ENCODE measurements at regions not wholly inside any gene's neighbourhood (a gene's known extent, or its start where the extent isn't known, plus 50 kb on each side); places are given as distances from the start of the nearest gene placed in this dataset.

GRCh38 chr2:180359522-180360282, 352.6 kb upstream of the CWC22 start:
- Histone ChIP-seq H3K27ac (peak overlapping the region; percentile 29), H3K36me3 (no peaks in the 10 kb centered on the region), H3K4me1 (peaks cover 13% of the 10 kb centered on the region), H3K27me3 (no peaks in the 10 kb centered on the region), H3K9me3 (replicated peaks) (peaks cover 6% of the 10 kb centered on the region), H3K4me3 (no peak overlapping the region)
- peak; percentile 86 to 92 for DNase-seq

GRCh38 chr2:180358458-180358857, 351.4 kb upstream of the CWC22 start:
- Histone ChIP-seq H3K36me3 (no peaks in the 10 kb centered on the region), H3K27ac (no peak overlapping the region), H3K27me3 (no peaks in the 10 kb centered on the region), H3K4me1 (peaks cover 15% of the 10 kb centered on the region), H3K4me3 (no peak overlapping the region), H3K9me3 (replicated peaks) (peaks cover 6% of the 10 kb centered on the region)
- DNase-seq: no peak

GRCh38 chr2:180356676-180357075, 349.6 kb upstream of the CWC22 start:
- Histone ChIP-seq H3K4me3 (no peak overlapping the region), H3K27ac (no peak overlapping the region), H3K9me3 (replicated peaks) (peaks cover 6% of the 10 kb centered on the region), H3K27me3 (no peaks in the 10 kb centered on the region), H3K4me1 (peaks cover 15% of the 10 kb centered on the region), H3K36me3 (no peaks in the 10 kb centered on the region)
- no peak for DNase-seq

- DNase-seq: no peak
- H3K36me3 ChIP-seq: no peaks in the 10 kb centered on the region
- no peaks in the 10 kb centered on the region; the same call in 1 of the 2 replicates for H3K9me3 ChIP-seq (replicated peaks)
- H3K27me3 ChIP-seq: no peaks in the 10 kb centered on the region
- H3K27ac ChIP-seq: no peak overlapping the region
- peaks cover 8% of the 10 kb centered on the region; the same call in 1 of the 2 replicates for H3K4me1 ChIP-seq
- H3K4me3 ChIP-seq: no peak overlapping the region
These were observed 345.5 kb upstream of the CWC22 start for GRCh38 chr2:180352620-180353019.

GRCh38 chr2:180349809-180350208, 342.7 kb upstream of the CWC22 start:
- H3K27ac ChIP-seq: no peak overlapping the region
- H3K4me3 ChIP-seq: no peak overlapping the region
- H3K36me3 ChIP-seq: no peaks in the 10 kb centered on the region
- H3K27me3 ChIP-seq: no peaks in the 10 kb centered on the region
- DNase-seq: no peak
- peaks cover 4% of the 10 kb centered on the region; the same call in 1 of the 2 replicates for H3K4me1 ChIP-seq
- H3K9me3 ChIP-seq (replicated peaks): no peaks in the 10 kb centered on the region

- no peak overlapping the region for H3K27ac ChIP-seq
- no peaks in the 10 kb centered on the region for H3K36me3 ChIP-seq
These were observed 336.6 kb upstream of the CWC22 start for GRCh38 chr2:180343528-180344345.

GRCh38 chr2:180337136-180337535, 330.0 kb upstream of the CWC22 start:
- no peak for DNase-seq
- Histone ChIP-seq H3K27ac (no peak overlapping the region), H3K4me1 (no peaks in the 10 kb centered on the region), H3K36me3 (no peaks in the 10 kb centered on the region), H3K4me3 (no peak overlapping the region), H3K27me3 (no peaks in the 10 kb centered on the region), H3K9me3 (replicated peaks) (no peaks in the 10 kb centered on the region; the same call in 1 of the 2 replicates)

More at GRCh38 chr2:180343528-180344345, 336.6 kb upstream of the CWC22 start:
- Histone ChIP-seq H3K9me3 (replicated peaks) (no peaks in the 10 kb centered on the region), H3K4me1 (no peaks in the 10 kb centered on the region), H3K4me3 (no peak overlapping the region), H3K27me3 (no peaks in the 10 kb centered on the region)
- no peak for DNase-seq

GRCh38 chr2:180336550-180336949, 329.5 kb upstream of the CWC22 start:
- no peak for DNase-seq
- no peaks in the 10 kb centered on the region for H3K27me3 ChIP-seq
- no peak overlapping the region for H3K27ac ChIP-seq
- no peaks in the 10 kb centered on the region for H3K4me1 ChIP-seq
- no peaks in the 10 kb centered on the region for H3K36me3 ChIP-seq
- no peak overlapping the region for H3K4me3 ChIP-seq
- no peaks in the 10 kb centered on the region; the same call in 1 of the 2 replicates for H3K9me3 ChIP-seq (replicated peaks)

GRCh38 chr2:180334514-180334913, 327.4 kb upstream of the CWC22 start:
- no peaks in the 10 kb centered on the region for H3K27me3 ChIP-seq
- no peaks in the 10 kb centered on the region for H3K4me1 ChIP-seq
- no peaks in the 10 kb centered on the region; the same call in 1 of the 2 replicates for H3K9me3 ChIP-seq (replicated peaks)
- H3K27ac ChIP-seq: no peak overlapping the region
- H3K4me3 ChIP-seq: no peak overlapping the region
- H3K36me3 ChIP-seq: no peaks in the 10 kb centered on the region
- DNase-seq: no peak

- DNase-seq: no peak
- H3K4me1 ChIP-seq: no peaks in the 10 kb centered on the region
These were observed 321.8 kb upstream of the CWC22 start for GRCh38 chr2:180328795-180329422.

GRCh38 chr2:180327185-180327584, 320.1 kb upstream of the CWC22 start:
- Histone ChIP-seq H3K27ac (no peak overlapping the region), H3K4me3 (no peak overlapping the region), H3K36me3 (no peaks in the 10 kb centered on the region), H3K4me1 (no peaks in the 10 kb centered on the region), H3K27me3 (no peaks in the 10 kb centered on the region), H3K9me3 (replicated peaks) (no peaks in the 10 kb centered on the region)
- no peak for DNase-seq

More at GRCh38 chr2:180328795-180329422, 321.8 kb upstream of the CWC22 start:
- H3K4me3 ChIP-seq: no peak overlapping the region
- no peaks in the 10 kb centered on the region for H3K27me3 ChIP-seq
- H3K9me3 ChIP-seq (replicated peaks): no peaks in the 10 kb centered on the region; the same call in 1 of the 2 replicates
- H3K27ac ChIP-seq: no peak overlapping the region
- no peaks in the 10 kb centered on the region for H3K36me3 ChIP-seq

GRCh38 chr2:180325416-180326120, 318.5 kb upstream of the CWC22 start:
- H3K36me3 ChIP-seq: no peaks in the 10 kb centered on the region
- no peak overlapping the region for H3K27ac ChIP-seq
- H3K4me1 ChIP-seq: no peaks in the 10 kb centered on the region
- DNase-seq: no peak
- no peaks in the 10 kb centered on the region; the same call in 1 of the 2 replicates for H3K9me3 ChIP-seq (replicated peaks)
- no peaks in the 10 kb centered on the region for H3K27me3 ChIP-seq
- no peak overlapping the region for H3K4me3 ChIP-seq

- Histone ChIP-seq H3K27me3 (no peaks in the 10 kb centered on the region), H3K4me1 (no peaks in the 10 kb centered on the region), H3K27ac (no peak overlapping the region), H3K36me3 (no peaks in the 10 kb centered on the region), H3K4me3 (no peak overlapping the region), H3K9me3 (replicated peaks) (no peaks in the 10 kb centered on the region; the same call in 1 of the 2 replicates)
- no peak for DNase-seq
These were observed 317.1 kb upstream of the CWC22 start for GRCh38 chr2:180324182-180324581.

- DNase-seq: no peak
- Histone ChIP-seq H3K4me1 (no peaks in the 10 kb centered on the region), H3K27ac (no peak overlapping the region), H3K36me3 (no peaks in the 10 kb centered on the region), H3K27me3 (no peaks in the 10 kb centered on the region), H3K4me3 (no peak overlapping the region), H3K9me3 (replicated peaks) (no peaks in the 10 kb centered on the region; the same call in 1 of the 2 replicates)
These were observed 315.7 kb upstream of the CWC22 start for GRCh38 chr2:180322781-180323180.
